ENCODE measurements at regions not wholly inside any gene's neighbourhood (a gene's known extent, or its start where the extent isn't known, plus 50 kb on each side); places are given as distances from the start of the nearest gene placed in this dataset.

- TF ChIP-seq ZNF263 (CRISPR knock-in tag; IDR thresholded peaks at IDR 0.05; ENCODE audit: low read depth), result no peak
- TF ChIP-seq CTCF (IDR thresholded peaks at IDR 0.05), result no peak
- TF ChIP-seq HMGXB4 (CRISPR knock-in tag; IDR thresholded peaks at IDR 0.05), result no peak
- TF ChIP-seq ATF6 (CRISPR knock-in tag; IDR thresholded peaks at IDR 0.05), result no peak
Measured at GRCh38 chr4:60223208-60223923, 976.8 kb upstream of the ADGRL3 start.

Measured in WTC11 (cell line).